ENCODE measurements at regions not wholly inside any gene's neighbourhood (a gene's known extent, or its start where the extent isn't known, plus 50 kb on each side); places are given as distances from the start of the nearest gene placed in this dataset.
"Not testable (repeated sequence)": the region's sequence is repeated elsewhere in the genome, so short reads cannot be mapped to it uniquely, and the experiment has no call there.

DNA sequence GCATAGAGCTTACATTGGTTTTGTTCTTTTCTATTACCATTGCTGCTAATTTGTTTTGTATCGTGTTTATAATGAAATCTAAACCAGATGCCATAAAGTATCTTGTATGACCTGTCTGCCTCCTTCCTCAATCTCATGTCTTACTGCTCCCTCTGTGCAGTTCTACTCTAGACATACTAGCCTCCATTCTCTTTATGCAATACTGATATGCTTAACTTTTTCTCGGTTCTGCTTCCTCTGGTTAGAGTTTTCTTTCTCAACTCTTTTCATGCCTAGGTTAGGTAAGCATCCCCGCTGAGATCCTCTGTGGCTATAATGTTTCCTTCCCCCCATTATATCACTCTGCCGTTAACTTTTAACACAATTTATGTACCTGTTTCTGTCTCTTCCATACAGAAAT, 852.3 kb downstream of the TRHDE start:
- DNase-seq, result no peak
- no peak for TF ChIP-seq POLR2A (IDR thresholded peaks at IDR 0.05)
- TF ChIP-seq, protein P1, sequence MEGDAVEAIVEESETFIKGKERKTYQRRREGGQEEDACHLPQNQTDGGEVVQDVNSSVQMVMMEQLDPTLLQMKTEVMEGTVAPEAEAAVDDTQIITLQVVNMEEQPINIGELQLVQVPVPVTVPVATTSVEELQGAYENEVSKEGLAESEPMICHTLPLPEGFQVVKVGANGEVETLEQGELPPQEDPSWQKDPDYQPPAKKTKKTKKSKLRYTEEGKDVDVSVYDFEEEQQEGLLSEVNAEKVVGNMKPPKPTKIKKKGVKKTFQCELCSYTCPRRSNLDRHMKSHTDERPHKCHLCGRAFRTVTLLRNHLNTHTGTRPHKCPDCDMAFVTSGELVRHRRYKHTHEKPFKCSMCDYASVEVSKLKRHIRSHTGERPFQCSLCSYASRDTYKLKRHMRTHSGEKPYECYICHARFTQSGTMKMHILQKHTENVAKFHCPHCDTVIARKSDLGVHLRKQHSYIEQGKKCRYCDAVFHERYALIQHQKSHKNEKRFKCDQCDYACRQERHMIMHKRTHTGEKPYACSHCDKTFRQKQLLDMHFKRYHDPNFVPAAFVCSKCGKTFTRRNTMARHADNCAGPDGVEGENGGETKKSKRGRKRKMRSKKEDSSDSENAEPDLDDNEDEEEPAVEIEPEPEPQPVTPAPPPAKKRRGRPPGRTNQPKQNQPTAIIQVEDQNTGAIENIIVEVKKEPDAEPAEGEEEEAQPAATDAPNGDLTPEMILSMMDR (IDR thresholded peaks at IDR 0.05), result no peak
- H3K4me3 ChIP-seq, result no peak overlapping the region
- H3K27ac ChIP-seq, result no peak overlapping the region
- no peaks in the 10 kb centered on the region for H3K4me1 ChIP-seq
- H3K27me3 ChIP-seq, result no peaks in the 10 kb centered on the region
- WGBS, 2 donors, result 82% methylated on average over 4 of the region's 4 CpGs
- intact Hi-C loops (cut with DNase I; ENCODE audit: low total_unique reads), result no loop called here
- H3K36me3 ChIP-seq (ENCODE audit: low read depth, missing control alignments), result no peaks in the 10 kb centered on the region
- H3K9me3 ChIP-seq, result no peaks in the 10 kb centered on the region

DNA sequence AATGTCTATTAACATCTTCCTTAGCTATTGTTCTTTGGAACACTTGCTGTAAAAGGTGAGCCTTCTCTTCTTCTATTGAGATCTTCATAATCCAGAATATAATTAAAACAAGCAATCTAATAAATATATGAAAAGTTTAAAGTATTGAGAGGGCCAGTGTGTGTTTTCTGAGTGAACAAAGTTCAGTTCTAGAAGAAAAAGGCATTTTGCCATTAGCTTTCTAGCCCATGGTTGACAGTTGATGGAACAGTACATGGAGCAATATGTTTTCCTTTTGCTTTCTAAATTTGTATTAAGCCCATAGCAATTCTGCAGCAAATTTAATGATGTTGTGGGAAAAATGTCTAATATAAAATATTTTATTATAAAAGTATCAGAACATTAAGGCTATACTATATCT, 853.0 kb downstream of the TRHDE start:
- H3K27ac ChIP-seq, result no peak overlapping the region

DNA sequence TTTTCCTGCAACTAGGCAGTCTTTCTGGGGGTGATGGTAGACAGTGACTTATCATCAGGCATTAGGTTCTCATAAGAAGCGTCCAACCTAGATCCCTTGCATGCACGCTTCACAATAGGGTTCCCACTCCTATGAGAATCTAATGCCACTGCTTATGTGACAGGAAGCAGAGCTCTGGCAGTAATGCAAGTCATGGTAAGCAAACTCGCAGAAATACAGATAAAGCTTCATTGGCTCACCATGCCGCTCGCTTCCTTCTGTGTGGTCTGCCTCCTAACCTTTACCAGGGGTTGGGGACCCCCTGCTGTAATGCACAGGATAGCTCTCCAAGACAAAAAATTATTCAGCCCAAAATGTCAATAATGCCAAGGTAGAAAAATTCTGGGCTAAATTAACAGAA, 864.2 kb downstream of the TRHDE start:
- no peaks in the 10 kb centered on the region for H3K9me3 ChIP-seq
- no peaks in the 10 kb centered on the region for H3K36me3 ChIP-seq (ENCODE audit: low read depth, missing control alignments)
- no peaks in the 10 kb centered on the region for H3K4me1 ChIP-seq
- DNase-seq, result no peak
- no peak overlapping the region for H3K27ac ChIP-seq
- intact Hi-C loops (cut with DNase I; ENCODE audit: low total_unique reads), result no loop called here
- WGBS, 2 donors, result 74 to 81% methylated on average over 5 of the region's 5 CpGs
- TF ChIP-seq, protein P1 (IDR thresholded peaks at IDR 0.05), result no peak
- no peak for TF ChIP-seq POLR2A (IDR thresholded peaks at IDR 0.05)
- H3K4me3 ChIP-seq, result no peak overlapping the region
- no peaks in the 10 kb centered on the region for H3K27me3 ChIP-seq

More for the DNA sequence above, 853.0 kb downstream of the TRHDE start:
- no peak for DNase-seq
- no peaks in the 10 kb centered on the region for H3K36me3 ChIP-seq (ENCODE audit: low read depth, missing control alignments)
- H3K4me3 ChIP-seq, result no peak overlapping the region
- intact Hi-C loops (cut with DNase I; ENCODE audit: low total_unique reads), result no loop called here
- no peaks in the 10 kb centered on the region for H3K27me3 ChIP-seq
- no peak for TF ChIP-seq POLR2A (IDR thresholded peaks at IDR 0.05)
- TF ChIP-seq, protein P1 (IDR thresholded peaks at IDR 0.05), result no peak
- no peaks in the 10 kb centered on the region for H3K9me3 ChIP-seq
- H3K4me1 ChIP-seq, result no peaks in the 10 kb centered on the region

DNA sequence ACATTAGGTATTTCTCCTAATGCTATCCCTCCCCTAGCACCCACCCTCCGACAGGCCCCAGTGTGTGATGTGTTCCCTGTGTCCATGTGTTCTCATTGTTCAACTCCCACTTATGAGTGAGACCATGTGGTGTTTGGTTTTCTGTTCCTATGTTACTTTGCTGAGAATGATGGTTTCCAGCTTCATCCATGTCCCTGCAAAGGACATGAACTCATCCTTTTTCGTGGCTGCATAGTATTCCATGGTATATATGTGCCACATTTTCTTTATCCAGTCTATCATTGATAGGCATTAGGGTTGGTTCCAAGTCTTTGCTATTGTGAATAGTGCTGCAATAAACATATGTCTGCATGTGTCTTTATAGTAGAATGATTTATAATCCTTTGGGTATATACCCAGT, 867.5 kb downstream of the TRHDE start:
- intact Hi-C loops (cut with DNase I; ENCODE audit: low total_unique reads); H3K4me3 ChIP-seq; H3K27me3 ChIP-seq; DNase-seq; H3K27ac ChIP-seq; H3K36me3 ChIP-seq (ENCODE audit: low read depth, missing control alignments); H3K4me1 ChIP-seq; H3K9me3 ChIP-seq: not testable (repeated sequence)
- 76 to 96% methylated on average over 2 of the region's 2 CpGs for WGBS, 2 donors

DNA sequence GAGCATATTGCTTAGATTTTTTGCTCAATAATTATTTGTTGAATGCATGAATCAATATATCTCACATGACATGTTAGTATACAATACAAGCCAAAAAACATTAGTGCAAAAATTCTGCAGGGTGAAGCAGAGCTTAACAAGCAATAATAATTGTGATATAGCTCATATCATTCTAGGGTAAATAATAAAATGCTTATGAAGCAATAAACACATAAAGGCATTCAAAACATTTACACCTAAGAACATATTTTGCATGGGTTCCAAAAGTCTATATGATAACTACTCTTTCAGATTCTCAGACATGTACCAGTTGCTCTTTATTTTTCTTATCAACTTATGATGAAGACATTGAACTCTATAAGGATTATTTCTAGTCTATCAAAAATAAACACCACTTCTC, 886.2 kb downstream of the TRHDE start:
- no peaks in the 10 kb centered on the region for H3K36me3 ChIP-seq (ENCODE audit: low read depth, missing control alignments)
- no peak for DNase-seq
- intact Hi-C loops (cut with DNase I; ENCODE audit: low total_unique reads), result no loop called here
- no peak overlapping the region for H3K4me3 ChIP-seq
- TF ChIP-seq, protein P1 (IDR thresholded peaks at IDR 0.05), result no peak
- TF ChIP-seq POLR2A (IDR thresholded peaks at IDR 0.05), result no peak
- H3K4me1 ChIP-seq, result no peaks in the 10 kb centered on the region
- H3K27ac ChIP-seq, result no peak overlapping the region
- no peaks in the 10 kb centered on the region for H3K27me3 ChIP-seq
- H3K9me3 ChIP-seq, result no peaks in the 10 kb centered on the region

All from testis (tissue), 2 donors.